Stimulated activated CD8-positive, alpha-beta memory T cell treated with anti-CD3 and anti-CD28 coated beads, Interleukin-7, amount 100 ng/mL, for 48 hours (primary cell): ENCODE measurements at regions not wholly inside any gene's neighbourhood (a gene's known extent, or its start where the extent isn't known, plus 50 kb on each side); places are given as distances from the start of the nearest gene placed in this dataset.

Source experiments
- DNase-seq, 2 donors: peaks; one replicate each; pipeline ENCODE4 v3.0.0-alpha.2; 2020; ENCODE audit warnings: low read depth in 1 of 2; ENCODE audit errors: extremely low read depth in 1 of 2

- DNase-seq, result no peak
Observed at GRCh38 chr11:80586464-80586863, 1145.6 kb upstream of the TENM4 start.

- no peak for DNase-seq
Observed at GRCh38 chr11:80584661-80585060, 1143.8 kb upstream of the TENM4 start.

- no peak for DNase-seq
Observed at GRCh38 chr11:80569832-80570231, 1129.0 kb upstream of the TENM4 start.

DNA sequence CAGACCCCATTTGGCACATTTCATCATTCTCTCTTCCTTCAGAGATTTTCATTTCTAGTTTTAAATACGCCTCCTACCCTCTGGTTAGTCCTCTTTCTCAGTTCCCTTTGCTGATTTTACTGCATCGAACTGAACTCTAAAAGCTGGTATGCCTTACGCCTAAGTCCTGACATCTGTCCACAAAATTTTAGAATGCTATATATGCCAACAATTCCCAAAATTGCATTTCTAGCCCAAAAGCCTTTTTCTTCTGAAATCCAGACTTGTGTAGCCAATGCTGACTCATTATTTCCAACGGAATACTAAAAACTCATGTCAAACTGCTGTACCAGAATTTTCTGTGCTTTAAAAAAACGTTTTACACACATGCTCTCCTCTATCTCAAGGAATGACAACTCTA, 1124.4 kb upstream of the TENM4 start:
- DNase-seq, result no peak

GRCh38 chr11:80562523-80563125, 1121.8 kb upstream of the TENM4 start:
- no peak for DNase-seq

GRCh38 chr11:80559942-80560341, 1119.1 kb upstream of the TENM4 start:
- DNase-seq, result no peak

GRCh38 chr11:80553565-80553964, 1112.7 kb upstream of the TENM4 start:
- DNase-seq, result no peak

GRCh38 chr11:80542704-80543103, 1101.9 kb upstream of the TENM4 start:
- DNase-seq, result no peak

DNA sequence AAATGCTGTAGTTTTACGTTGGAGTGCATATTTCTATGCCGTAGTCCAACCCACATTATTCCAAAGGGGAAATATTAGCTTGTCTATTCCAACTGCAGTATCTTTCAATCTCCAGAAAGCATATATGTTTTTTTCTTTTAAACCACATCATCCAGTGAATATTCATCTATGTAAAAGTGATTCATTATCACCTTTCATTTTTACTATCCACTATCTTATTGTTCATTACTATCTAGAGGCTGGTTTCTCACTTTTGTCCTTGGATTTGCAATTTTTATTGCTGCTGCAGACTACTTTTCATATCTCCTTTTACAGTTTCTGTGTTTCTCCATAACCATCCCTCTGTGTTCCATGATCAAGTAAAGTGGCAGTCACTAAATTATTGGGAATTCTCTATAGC, 1097.2 kb upstream of the TENM4 start:
- DNase-seq, result no peak

GRCh38 chr11:80533463-80533862, 1092.6 kb upstream of the TENM4 start:
- no peak for DNase-seq

- DNase-seq, result no peak
Observed at GRCh38 chr11:80532633-80533232, 1091.9 kb upstream of the TENM4 start.

DNA sequence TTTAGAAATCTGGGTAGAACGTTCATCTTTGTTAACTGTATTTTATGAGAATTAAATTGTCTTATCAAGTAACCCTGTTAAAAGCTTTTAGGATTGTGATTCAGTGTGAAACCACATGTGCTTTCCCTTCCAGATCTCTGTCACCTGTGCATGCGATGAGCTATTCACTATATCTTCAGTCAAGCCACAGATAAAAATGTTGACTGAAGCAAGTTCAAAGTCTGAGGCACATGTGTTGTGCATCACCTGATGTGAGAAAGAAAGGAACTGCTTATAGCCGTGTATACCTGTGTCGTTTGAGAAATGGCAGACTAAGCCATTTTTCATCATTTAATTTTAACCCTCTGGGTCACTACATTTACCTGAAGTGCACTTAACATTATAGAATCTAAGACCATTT, 1088.9 kb upstream of the TENM4 start:
- DNase-seq, result no peak

- no peak for DNase-seq
Observed at GRCh38 chr11:80525663-80526405, 1085.0 kb upstream of the TENM4 start.

DNA sequence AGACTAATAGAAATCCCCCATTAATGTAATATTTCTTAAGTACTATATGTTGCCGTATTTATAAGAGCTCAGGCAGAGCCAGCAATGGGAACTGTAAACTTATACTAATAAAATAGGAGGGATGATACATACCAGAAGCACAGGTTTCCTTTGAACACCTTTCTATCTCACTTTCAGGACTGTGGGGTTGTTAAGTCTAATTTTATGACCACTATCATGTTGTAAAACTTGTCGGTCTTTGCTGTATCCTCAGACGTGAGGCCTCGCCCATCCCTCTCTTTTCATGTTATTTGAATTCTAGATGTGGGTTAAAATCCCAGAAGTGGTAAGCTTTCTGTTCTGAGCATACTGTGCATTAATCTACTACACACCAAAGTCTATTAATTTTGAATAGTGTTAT, 1083.5 kb upstream of the TENM4 start:
- DNase-seq, result no peak

- DNase-seq, result no peak
Observed at GRCh38 chr11:80523057-80523456, 1082.2 kb upstream of the TENM4 start.

DNA sequence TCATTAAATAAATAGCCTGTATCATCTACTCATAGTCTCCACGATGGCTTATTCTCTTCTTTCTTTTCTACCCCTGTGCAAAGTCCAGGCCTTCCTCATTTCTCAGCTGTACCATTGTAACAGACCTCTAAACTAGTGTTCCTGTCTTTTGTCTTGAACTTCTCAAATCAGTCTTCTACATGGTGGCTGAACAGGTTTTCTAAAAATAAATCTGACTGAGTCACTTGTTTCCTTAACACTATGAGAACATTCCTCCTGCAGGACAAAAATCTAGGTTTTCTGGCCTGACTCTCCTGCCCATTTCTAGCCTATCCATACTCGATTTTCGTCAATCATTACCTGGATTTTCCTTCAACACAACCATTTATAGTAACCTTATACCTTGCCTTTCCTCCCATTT, 1080.8 kb upstream of the TENM4 start:
- no peak for DNase-seq

GRCh38 chr11:80520507-80520887, 1079.7 kb upstream of the TENM4 start:
- DNase-seq, result no peak

GRCh38 chr11:80519596-80520506, 1079.0 kb upstream of the TENM4 start:
- DNase-seq, result no peak

- no peak for DNase-seq
Observed at GRCh38 chr11:80517701-80518100, 1076.9 kb upstream of the TENM4 start.

DNA sequence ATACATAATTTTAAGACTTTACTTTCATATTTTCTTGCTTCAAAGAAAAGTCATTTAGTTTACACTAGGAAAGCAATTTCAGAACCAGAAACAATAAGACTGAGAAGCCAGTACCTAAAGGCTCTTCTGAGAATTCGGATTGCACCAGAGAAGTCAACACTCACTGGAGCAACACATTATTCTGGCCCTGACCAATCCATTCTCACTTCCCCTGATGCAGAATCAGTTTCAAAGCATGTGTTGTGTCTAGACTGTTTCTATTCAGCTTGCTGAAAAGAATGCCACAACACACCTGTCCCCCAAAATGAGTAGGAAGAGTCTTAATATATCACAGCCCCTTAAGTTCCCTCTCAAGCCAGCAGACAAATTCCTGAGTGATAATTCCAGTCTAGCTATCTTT, 1074.3 kb upstream of the TENM4 start:
- DNase-seq, result no peak

DNA sequence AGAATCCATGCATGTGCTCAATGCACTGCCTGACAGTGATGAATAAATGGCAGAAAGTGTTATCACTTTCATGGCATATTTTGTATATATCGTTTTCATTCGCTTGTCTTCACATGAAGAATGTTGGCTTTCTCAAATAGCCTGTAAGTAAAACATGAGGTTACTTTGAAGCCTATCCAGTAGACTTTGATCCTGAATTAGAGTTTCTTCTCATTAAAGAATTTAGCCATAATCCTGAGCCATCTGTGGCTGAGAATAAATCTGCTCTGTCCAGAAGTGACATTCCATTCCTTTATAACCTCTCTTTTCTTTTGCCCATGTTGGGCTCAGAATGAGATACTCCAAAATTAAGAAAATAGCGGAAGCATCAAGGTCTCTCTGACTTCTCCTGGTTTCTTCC, 1071.7 kb upstream of the TENM4 start:
- no peak for DNase-seq
